HG03159 (cell line): ENCODE measurements at regions not wholly inside any gene's neighbourhood (a gene's known extent, or its start where the extent isn't known, plus 50 kb on each side); places are given as distances from the start of the nearest gene placed in this dataset.
A peak's percentile ranks its signal among the peaks of the same experiment; 100 is the strongest.
"Not testable (repeated sequence)": the region's sequence is repeated elsewhere in the genome, so short reads cannot be mapped to it uniquely, and the experiment has no call there.

ENCODE experiments used
- ATAC-seq: cut with Tn5 transposase; IDR thresholded peaks from one replicate; pipeline ENCODE4 v1.9.1; 2021; ENCODE audit warnings: mild to moderate bottlenecking, moderate library complexity; ENCODE audit not compliant: unreplicated experiment

GRCh38 chr5:117752403-117752802 is 1177.8 kb upstream of the SEMA6A start:
- no peak for ATAC-seq

GRCh38 chr5:117748336-117748735 is 1173.7 kb upstream of the SEMA6A start:
- ATAC-seq = no peak

- ATAC-seq = no peak
Observed at GRCh38 chr5:117743337-117743736, 1168.7 kb upstream of the SEMA6A start.

GRCh38 chr5:117741655-117742206 is 1167.1 kb upstream of the SEMA6A start:
- ATAC-seq = no peak

GRCh38 chr5:117740268-117740667 is 1165.6 kb upstream of the SEMA6A start:
- ATAC-seq = no peak

- no peak for ATAC-seq
Observed at GRCh38 chr5:117738571-117738970, 1163.9 kb upstream of the SEMA6A start.

GRCh38 chr5:117736698-117737097 is 1162.1 kb upstream of the SEMA6A start:
- no peak for ATAC-seq

- ATAC-seq = no peak
Observed at GRCh38 chr5:117734056-117734455, 1159.4 kb upstream of the SEMA6A start.

GRCh38 chr5:117733051-117733450 is 1158.4 kb upstream of the SEMA6A start:
- ATAC-seq = no peak

GRCh38 chr5:117732264-117732663 is 1157.6 kb upstream of the SEMA6A start:
- ATAC-seq = no peak

- no peak for ATAC-seq
Observed at GRCh38 chr5:117731446-117731845, 1156.8 kb upstream of the SEMA6A start.

GRCh38 chr5:117720784-117721183 is 1146.2 kb upstream of the SEMA6A start:
- ATAC-seq = not testable (repeated sequence)

- ATAC-seq = no peak
Observed at GRCh38 chr5:117719413-117719812, 1144.8 kb upstream of the SEMA6A start.

- no peak for ATAC-seq
Observed at GRCh38 chr5:117713585-117714198, 1139.1 kb upstream of the SEMA6A start.

GRCh38 chr5:117701062-117701461 is 1126.4 kb upstream of the SEMA6A start:
- no peak for ATAC-seq

GRCh38 chr5:117692606-117693005 is 1118.0 kb upstream of the SEMA6A start:
- no peak for ATAC-seq

GRCh38 chr5:117691081-117691870 is 1116.7 kb upstream of the SEMA6A start:
- ATAC-seq = no peak

- ATAC-seq = no peak
Observed at GRCh38 chr5:117690612-117691011, 1116.0 kb upstream of the SEMA6A start.

- ATAC-seq = no peak
Observed at GRCh38 chr5:117686926-117687325, 1112.3 kb upstream of the SEMA6A start.

- ATAC-seq = no peak
Observed at GRCh38 chr5:117682416-117682815, 1107.8 kb upstream of the SEMA6A start.

GRCh38 chr5:117681431-117682254 is 1107.0 kb upstream of the SEMA6A start:
- ATAC-seq = peak; percentile 71
